MM.1S (cell line): ENCODE measurements at regions not wholly inside any gene's neighbourhood (a gene's known extent, or its start where the extent isn't known, plus 50 kb on each side); places are given as distances from the start of the nearest gene placed in this dataset.

Experiments
- DNase-seq: peaks from one replicate; pipeline ENCODE4 v3.0.0-alpha.2; 2015
- H2AFZ ChIP-seq: fragments of 300-600 bp; sonication (generic); 2 replicates; pipeline ENCODE4 v1.6.0; 2016; ENCODE audit warnings: antibody characterized with exemption, low read length
- H3F3A ChIP-seq: fragments of 300-600 bp; sonication (generic); 2 replicates; pipeline ENCODE4 v1.6.1; 2016; ENCODE audit warnings: mild to moderate bottlenecking, antibody characterized with exemption, low read length, moderate library complexity, mixed read lengths; ENCODE audit not compliant: insufficient read depth
- H3K27ac ChIP-seq: fragments of 300-600 bp; sonication (generic); 2 replicates; pipeline ENCODE4 v1.5.1; 2016; ENCODE audit warnings: mild to moderate bottlenecking, low read length
- H3K27me3 ChIP-seq: fragments of 300-600 bp; sonication (generic); replicated peaks from 2 replicates; pipeline ENCODE4 v1.6.0; 2016; ENCODE audit warnings: low read length; ENCODE audit not compliant: insufficient read depth
- H3K36me3 ChIP-seq: fragments of 300-600 bp; sonication (generic); replicated peaks from 2 replicates; pipeline ENCODE4 v1.6.1; 2016; ENCODE audit warnings: mild to moderate bottlenecking, low read length, mixed read lengths; ENCODE audit not compliant: insufficient read depth
- H3K4me1 ChIP-seq: fragments of 300-600 bp; sonication (generic); 2 replicates; pipeline ENCODE4 v1.6.1; 2016; ENCODE audit warnings: low read length, mixed read lengths
- H3K4me2 ChIP-seq: fragments of 300-600 bp; sonication (generic); 2 replicates; pipeline ENCODE4 v1.6.0; 2016; ENCODE audit warnings: low read depth, low read length
- H3K4me3 ChIP-seq: fragments of 300-600 bp; sonication (generic); 2 replicates; pipeline ENCODE4 v1.5.1; 2016; ENCODE audit warnings: low read length, mixed read lengths
- H3K79me2 ChIP-seq: fragments of 300-600 bp; sonication (generic); 2 replicates; pipeline ENCODE4 v1.6.1; 2016; ENCODE audit warnings: mixed run types, low read length, mixed read lengths
- H3K9ac ChIP-seq: fragments of 300-600 bp; sonication (generic); 2 replicates; pipeline ENCODE4 v1.6.1; 2016; ENCODE audit warnings: low read length, mixed read lengths
- H3K9me2 ChIP-seq: fragments of 300-600 bp; sonication (generic); replicated peaks from 2 replicates; pipeline ENCODE4 v1.6.1; 2016; ENCODE audit warnings: mild to moderate bottlenecking, low read length, mixed read lengths; ENCODE audit not compliant: insufficient read depth
- H3K9me3 ChIP-seq: fragments of 300-600 bp; sonication (generic); replicated peaks from 2 replicates; pipeline ENCODE4 v1.6.1; 2016; ENCODE audit warnings: mild to moderate bottlenecking, low read length, mixed read lengths; ENCODE audit not compliant: insufficient read depth
- H4K20me1 ChIP-seq: fragments of 300-600 bp; sonication (generic); 2 replicates; pipeline ENCODE4 v1.6.1; 2016; ENCODE audit warnings: mild to moderate bottlenecking, low read length, moderate library complexity, mixed read lengths; ENCODE audit not compliant: insufficient read depth
- CTCF ChIP-seq: fragments of 300-600 bp; sonication (generic); IDR thresholded peaks from 2 replicates; pipeline ENCODE4 v1.5.1; 2016; ENCODE audit warnings: antibody characterized with exemption, low read length, mixed read lengths
- EZH2 ChIP-seq: fragments of 300-600 bp; sonication (generic); optimal IDR thresholded peaks from 2 replicates; pipeline ENCODE3; 2017; ENCODE audit warnings: low read depth, mild to moderate bottlenecking, antibody characterized with exemption, low read length, mixed read lengths
- EZH2phosphoT487 ChIP-seq: fragments of 300-600 bp; sonication (generic); IDR thresholded peaks from 2 replicates; pipeline ENCODE4 v1.6.1; 2018; ENCODE audit warnings: antibody characterized with exemption, low read length

DNA sequence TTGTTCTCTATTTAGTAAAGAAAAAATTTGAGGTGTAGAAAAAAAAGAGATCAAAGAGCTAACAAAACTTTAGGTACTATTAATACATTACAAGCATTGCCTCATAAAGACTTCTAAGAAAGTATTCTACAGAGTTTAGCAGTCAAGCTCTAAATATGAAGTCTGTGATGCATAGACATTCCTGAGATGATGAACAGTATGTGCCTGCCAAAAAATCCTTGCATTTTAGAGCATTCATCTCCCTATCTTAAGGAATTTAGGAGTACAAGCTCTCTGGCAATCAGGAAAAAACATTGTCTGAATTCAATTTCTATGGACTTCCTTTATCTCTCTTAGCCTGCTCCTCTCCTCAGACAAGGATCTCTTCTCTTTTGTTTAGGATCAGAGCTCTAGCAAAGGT lies 202.6 kb upstream of the LRFN5 start:
- no peaks in the 10 kb centered on the region for H3K27me3 ChIP-seq
- H3K4me2 ChIP-seq: no peak overlapping the region
- no peaks in the 10 kb centered on the region for H3F3A ChIP-seq
- no peak overlapping the region for H3K27ac ChIP-seq
- no peak overlapping the region for H2AFZ ChIP-seq
- no peak for DNase-seq
- TF ChIP-seq EZH2 (no peak), CTCF (no peak), EZH2phosphoT487 (no peak)
- H3K4me3 ChIP-seq: no peak overlapping the region
- H3K9ac ChIP-seq: no peak overlapping the region
- no peaks in the 10 kb centered on the region for H3K9me3 ChIP-seq
- no peaks in the 10 kb centered on the region for H3K79me2 ChIP-seq
- H3K9me2 ChIP-seq: no peaks in the 10 kb centered on the region
- H3K36me3 ChIP-seq: no peaks in the 10 kb centered on the region
- H4K20me1 ChIP-seq: no peaks in the 10 kb centered on the region
- H3K4me1 ChIP-seq: no peaks in the 10 kb centered on the region

GRCh38 chr14:41403360-41403759 lies 203.3 kb upstream of the LRFN5 start:
- Histone ChIP-seq H3K4me3 (no peak overlapping the region), H3K9ac (no peak overlapping the region), H3F3A (no peaks in the 10 kb centered on the region), H4K20me1 (no peaks in the 10 kb centered on the region), H3K79me2 (no peaks in the 10 kb centered on the region), H3K9me2 (no peaks in the 10 kb centered on the region), H3K36me3 (no peaks in the 10 kb centered on the region), H2AFZ (no peak overlapping the region), H3K27ac (no peak overlapping the region), H3K4me1 (no peaks in the 10 kb centered on the region), H3K9me3 (no peaks in the 10 kb centered on the region), H3K4me2 (no peak overlapping the region), H3K27me3 (no peaks in the 10 kb centered on the region)
- DNase-seq: no peak
- no peak for TF ChIP-seq EZH2
- no peak for TF ChIP-seq EZH2phosphoT487

DNA sequence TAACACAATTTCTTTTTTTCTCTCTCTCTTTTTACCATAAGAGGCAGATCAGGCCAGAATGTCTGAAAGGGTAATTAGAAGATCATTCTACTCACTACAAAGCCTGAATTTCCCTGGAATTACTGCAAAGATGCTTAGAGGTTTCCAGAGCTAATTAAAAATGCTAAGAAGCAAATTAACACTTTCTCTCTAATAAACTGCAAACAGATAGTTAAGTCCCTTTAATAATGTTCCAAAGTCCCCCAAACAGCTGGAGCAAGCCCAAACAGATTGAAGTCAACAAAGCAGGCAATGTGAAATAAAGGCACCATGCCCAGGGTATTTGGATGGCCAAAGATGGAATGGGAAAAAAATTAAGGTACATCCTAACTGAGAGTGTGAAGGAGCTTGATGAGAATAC lies 208.8 kb upstream of the LRFN5 start:
- H3K4me2 ChIP-seq: no peak overlapping the region

DNA sequence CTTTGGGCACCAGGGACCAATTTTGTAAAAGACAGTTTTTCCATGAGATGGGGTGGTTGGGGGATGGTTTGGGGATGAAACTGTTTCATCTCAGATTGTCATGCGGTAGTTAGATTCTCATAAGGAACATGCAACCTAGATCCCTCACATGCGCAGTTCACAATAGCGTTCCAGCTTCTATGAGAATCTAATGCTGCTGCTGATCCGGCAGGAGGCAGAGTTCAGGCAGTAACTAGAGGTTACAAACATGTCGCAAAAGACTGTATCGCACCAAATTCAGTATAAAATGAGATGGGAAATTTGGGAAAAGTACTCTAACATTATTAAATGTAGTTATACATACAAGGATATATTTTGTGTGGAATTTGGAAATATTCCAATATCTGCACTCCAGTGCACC lies 213.2 kb upstream of the LRFN5 start:
- Histone ChIP-seq H3K9me3 (no peaks in the 10 kb centered on the region), H3K36me3 (no peaks in the 10 kb centered on the region), H3F3A (no peaks in the 10 kb centered on the region), H3K4me1 (no peaks in the 10 kb centered on the region), H3K27ac (no peak overlapping the region), H3K4me2 (no peak overlapping the region), H3K4me3 (no peak overlapping the region), H4K20me1 (no peaks in the 10 kb centered on the region), H3K79me2 (no peaks in the 10 kb centered on the region), H3K9ac (no peak overlapping the region), H3K9me2 (no peaks in the 10 kb centered on the region), H2AFZ (no peak overlapping the region), H3K27me3 (no peaks in the 10 kb centered on the region)
- DNase-seq: no peak
- TF ChIP-seq EZH2 (no peak), EZH2phosphoT487 (no peak), CTCF (no peak)

More for the DNA sequence above, 208.8 kb upstream of the LRFN5 start:
- H3K9me2 ChIP-seq: no peaks in the 10 kb centered on the region
- H3K4me1 ChIP-seq: no peaks in the 10 kb centered on the region
- H4K20me1 ChIP-seq: no peaks in the 10 kb centered on the region
- no peak overlapping the region for H2AFZ ChIP-seq
- DNase-seq: no peak
- no peak overlapping the region for H3K27ac ChIP-seq
- H3K79me2 ChIP-seq: no peaks in the 10 kb centered on the region
- H3F3A ChIP-seq: no peaks in the 10 kb centered on the region
- no peaks in the 10 kb centered on the region for H3K36me3 ChIP-seq
- H3K4me3 ChIP-seq: no peak overlapping the region
- TF ChIP-seq EZH2: no peak
- no peak for TF ChIP-seq EZH2phosphoT487
- no peak for TF ChIP-seq CTCF
- no peak overlapping the region for H3K9ac ChIP-seq
- no peaks in the 10 kb centered on the region for H3K9me3 ChIP-seq
- H3K27me3 ChIP-seq: no peaks in the 10 kb centered on the region
